Caki2 (cell line): ENCODE measurements at regions not wholly inside any gene's neighbourhood (a gene's known extent, or its start where the extent isn't known, plus 50 kb on each side); places are given as distances from the start of the nearest gene placed in this dataset.

Experiments used
- DNase-seq: peaks from one replicate; pipeline ENCODE4 v3.0.0-alpha.2; 2015; ENCODE audit warnings: low read depth
- in situ Hi-C: cut with HindIII; loops from 2 replicates; pipeline ENCODE4 v1.10.0; 2016; ENCODE audit warnings: low sequenced_read_pairs, low pct_unique_long_range_greater_than_20kb, mixed read lengths

GRCh38 chr4:161248880-161249279 is 914.9 kb downstream of the FSTL5 start:
- in situ Hi-C loops, result no loop called here
- no peak for DNase-seq

GRCh38 chr4:161247831-161248230 is 916.0 kb downstream of the FSTL5 start:
- in situ Hi-C loops, result no loop called here
- no peak for DNase-seq

- in situ Hi-C loops, result no loop called here
- DNase-seq, result no peak
Measured at GRCh38 chr4:161238033-161238432, 925.8 kb downstream of the FSTL5 start.

GRCh38 chr4:161237495-161237894 is 926.3 kb downstream of the FSTL5 start:
- no peak for DNase-seq
- in situ Hi-C loops, result no loop called here

- in situ Hi-C loops, result no loop called here
- no peak for DNase-seq
Measured at GRCh38 chr4:161225327-161225726, 938.5 kb downstream of the FSTL5 start.

- in situ Hi-C loops, result no loop called here
- DNase-seq, result no peak
Measured at GRCh38 chr4:161222889-161223288, 940.9 kb downstream of the FSTL5 start.

GRCh38 chr4:161208564-161208963 is 955.2 kb downstream of the FSTL5 start:
- DNase-seq, result no peak
- in situ Hi-C loops, result no loop called here

- no peak for DNase-seq
- in situ Hi-C loops, result no loop called here
Measured at GRCh38 chr4:161206528-161207080, 957.2 kb downstream of the FSTL5 start.

- in situ Hi-C loops, result no loop called here
- DNase-seq, result no peak
Measured at GRCh38 chr4:161203865-161204264, 959.9 kb downstream of the FSTL5 start.

GRCh38 chr4:161197912-161198311 is 965.9 kb downstream of the FSTL5 start:
- in situ Hi-C loops, result no loop called here
- DNase-seq, result no peak

- DNase-seq, result no peak
- in situ Hi-C loops, result no loop called here
Measured at GRCh38 chr4:161197474-161197873, 966.3 kb downstream of the FSTL5 start.

- no peak for DNase-seq
- in situ Hi-C loops, result no loop called here
Measured at GRCh38 chr4:161189286-161190134, 974.3 kb downstream of the FSTL5 start.

- in situ Hi-C loops, result no loop called here
- DNase-seq, result no peak
Measured at GRCh38 chr4:161188578-161188977, 975.2 kb downstream of the FSTL5 start.

- in situ Hi-C loops, result no loop called here
- no peak for DNase-seq
Measured at GRCh38 chr4:161187569-161187968, 976.2 kb downstream of the FSTL5 start.

- in situ Hi-C loops, result no loop called here
- DNase-seq, result no peak
Measured at GRCh38 chr4:161186750-161187149, 977.0 kb downstream of the FSTL5 start.

- DNase-seq, result no peak
- in situ Hi-C loops, result no loop called here
Measured at GRCh38 chr4:161186012-161186411, 977.8 kb downstream of the FSTL5 start.

GRCh38 chr4:161183729-161184128 is 980.1 kb downstream of the FSTL5 start:
- in situ Hi-C loops, result no loop called here

GRCh38 chr4:161182913-161183312 is 980.9 kb downstream of the FSTL5 start:
- no peak for DNase-seq
- in situ Hi-C loops, result no loop called here

More at GRCh38 chr4:161183729-161184128, 980.1 kb downstream of the FSTL5 start:
- DNase-seq, result no peak

- no peak for DNase-seq
- in situ Hi-C loops, result no loop called here
Measured at GRCh38 chr4:161178310-161178709, 985.5 kb downstream of the FSTL5 start.
